Peyer's patch (tissue), 4 donors: ENCODE measurements at regions not wholly inside any gene's neighbourhood (a gene's known extent, or its start where the extent isn't known, plus 50 kb on each side); places are given as distances from the start of the nearest gene placed in this dataset.
"Not testable (repeated sequence)": the region's sequence is repeated elsewhere in the genome, so short reads cannot be mapped to it uniquely, and the experiment has no call there.

Experiments used
- CTCF ChIP-seq, 6 experiments: fragments of 450-650 bp in 4 of 6; fragments of 200-600 bp in 2 of 6; sonication (generic) in 1 of 6; IDR thresholded peaks; one replicate each; pipeline ENCODE4 v1.5.1; 2017 to 2019; ENCODE audit warnings: antibody characterized with exemption in 6 of 6, mild to moderate bottlenecking in 3 of 6, moderate library complexity in 1 of 6
- POLR2A ChIP-seq, 2 donors: fragments of 450-650 bp; IDR thresholded peaks; one replicate each; pipeline ENCODE4 v1.5.1; 2017; ENCODE audit warnings: antibody characterized with exemption in 2 of 2, mild to moderate bottlenecking in 2 of 2, moderate library complexity in 2 of 2

DNA sequence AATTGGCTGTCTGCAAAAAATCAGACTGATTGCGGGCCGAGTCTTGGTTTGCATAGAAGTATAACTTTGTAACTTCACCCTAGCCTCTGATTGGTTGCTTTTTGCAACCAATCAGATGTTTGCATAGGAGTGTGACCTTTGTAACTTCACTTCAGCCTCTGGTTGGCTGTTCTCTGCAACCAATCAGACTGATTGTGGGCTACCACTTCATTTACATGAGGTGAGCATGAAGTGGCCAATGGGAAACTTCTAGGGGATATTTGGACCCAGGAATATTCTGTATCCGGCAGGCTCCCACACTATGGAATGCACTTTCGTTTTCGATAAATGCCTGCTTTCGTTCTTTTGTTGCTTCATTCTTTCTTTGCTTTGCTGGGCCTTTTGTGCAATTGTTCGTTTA lies 667.7 kb downstream of the FAM133A start:
- not testable (repeated sequence) for TF ChIP-seq CTCF, POLR2A (IDR thresholded peaks at IDR 0.05)
